A673 (cell line): ENCODE measurements at regions not wholly inside any gene's neighbourhood (a gene's known extent, or its start where the extent isn't known, plus 50 kb on each side); places are given as distances from the start of the nearest gene placed in this dataset.

Experiments used
- BruUV-seq: library from RNA; stranded (reverse); fragments of 400-500 nt; replicated peaks from 2 replicates; lab custom pipeline; 2021; lab: Mats Ljungman, UMichigan
- CTCF ChIA-PET: fragments of 300-600 bp; sonication (Branson Sonifier 250); formaldehyde crosslinking; loops from one replicate; lab custom pipeline; 2022; ENCODE audit warnings: antibody characterized with exemption; lab: Charles Lee
- POLR2A ChIA-PET: fragments of 300-600 bp; sonication (Branson Sonifier 250); formaldehyde crosslinking; loops from one replicate; lab custom pipeline; 2022; ENCODE audit warnings: antibody characterized with exemption; ENCODE audit not compliant: low non-redundant PET; lab: Charles Lee
- DNase-seq: peaks from one replicate; pipeline ENCODE4 v3.0.0-alpha.2; 2015; ENCODE audit warnings: low spot score
- H3K27ac ChIP-seq: fragments of 200-600 bp; sonication (generic); 2 replicates; pipeline ENCODE4 v1.5.1; 2016; ENCODE audit warnings: mixed run types, low read depth, mild to moderate bottlenecking, mixed read lengths, antibody characterized with exemption, low read length; ENCODE audit not compliant: poor library complexity, severe bottlenecking
- H3K27me3 ChIP-seq: fragments of 200-600 bp; sonication (generic); replicated peaks from 2 replicates; pipeline ENCODE4 v1.6.1; 2017; ENCODE audit warnings: mixed run types, low read depth, mild to moderate bottlenecking, mixed read lengths, antibody characterized with exemption, low read length; ENCODE audit not compliant: insufficient read depth, poor library complexity
- H3K36me3 ChIP-seq: fragments of 200-600 bp; sonication (generic); 2 replicates; pipeline ENCODE4 v1.6.1; 2016; ENCODE audit warnings: mixed run types, mild to moderate bottlenecking, mixed read lengths, antibody characterized with exemption, low read length; ENCODE audit not compliant: insufficient read depth, poor library complexity, severe bottlenecking
- H3K4me1 ChIP-seq: fragments of 200-600 bp; sonication (generic); 2 replicates; pipeline ENCODE4 v1.6.1; 2017; ENCODE audit warnings: mixed run types, mild to moderate bottlenecking, mixed read lengths, antibody characterized with exemption, low read length; ENCODE audit not compliant: insufficient read depth, poor library complexity, severe bottlenecking
- H3K4me3 ChIP-seq: fragments of 200-600 bp; sonication (generic); 2 replicates; pipeline ENCODE4 v1.5.1; 2016; ENCODE audit warnings: low read depth, mixed run types, mild to moderate bottlenecking, mixed read lengths, low read length; ENCODE audit not compliant: poor library complexity, severe bottlenecking
- H3K9me3 ChIP-seq: fragments of 200-600 bp; sonication (generic); 2 replicates; pipeline ENCODE4 v1.6.1; 2016; ENCODE audit warnings: mixed run types, low read depth, mild to moderate bottlenecking, mixed read lengths, antibody characterized with exemption, low read length; ENCODE audit not compliant: poor library complexity, severe bottlenecking
- CTCF ChIP-seq: fragments of 300-800, 200-600 bp; sonication (generic); conservative IDR thresholded peaks from 2 replicates; pipeline ENCODE4 v1.5.1; 2017; ENCODE audit warnings: low read depth, mild to moderate bottlenecking, antibody characterized with exemption, low read length, moderate library complexity, mixed read lengths
- EZH2 ChIP-seq: fragments of 200-600 bp; sonication (generic); IDR thresholded peaks from 2 replicates; pipeline ENCODE4 v1.6.1; 2017; ENCODE audit warnings: borderline replicate concordance, low read depth, mild to moderate bottlenecking, mixed read lengths, antibody characterized with exemption, low read length; ENCODE audit not compliant: poor library complexity, severe bottlenecking
- intact Hi-C: fragments of 100-400 bp; cut with micrococcal nuclease; formaldehyde crosslinking; loops from one replicate; pipeline ENCODE4 v1.10.0; 2022; ENCODE audit not compliant: unreplicated experiment

DNA sequence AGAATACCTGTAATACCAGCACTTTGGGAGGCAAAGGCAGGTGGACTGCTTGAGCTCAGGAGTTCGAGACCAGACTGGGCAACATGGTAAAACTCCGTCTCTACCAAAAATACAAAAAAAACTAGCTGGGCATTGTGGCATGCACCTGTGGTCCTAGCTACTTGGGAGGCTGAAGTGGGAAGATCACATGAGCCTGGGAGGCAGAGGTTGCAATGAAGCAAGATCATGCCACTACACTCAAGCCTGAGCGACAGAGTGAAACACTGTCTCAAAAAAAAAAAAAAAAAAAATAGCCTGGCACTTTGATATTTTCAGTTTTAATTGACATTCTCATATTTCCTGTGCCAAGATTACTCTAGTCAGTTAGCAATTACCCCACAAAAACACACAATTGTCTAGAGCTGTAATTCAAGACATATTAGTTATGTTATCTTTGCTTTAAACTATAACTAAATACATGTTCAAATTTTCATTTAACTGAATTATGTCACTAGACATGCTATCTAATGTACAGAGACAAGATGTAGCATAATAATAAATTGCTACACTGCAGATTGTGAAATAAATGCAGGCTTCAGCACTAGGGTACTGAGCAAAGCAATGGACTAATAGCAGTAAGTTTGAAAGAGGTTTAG is 378.2 kb upstream of the GRAMD2B start:
- Histone ChIP-seq H3K36me3 (no peaks in the 10 kb centered on the region), H3K9me3 (no peaks in the 10 kb centered on the region), H3K27ac (no peak overlapping the region), H3K27me3 (no peaks in the 10 kb centered on the region), H3K4me1 (no peaks in the 10 kb centered on the region), H3K4me3 (no peak overlapping the region)
- POLR2A ChIA-PET = interaction anchor here (0.7 kb wide), 1 partner anchor 9 kb away, joined by 13 read pairs; no protein-coding TSS in a partner anchor
- BruUV-seq = no TSS peak
- no peak for TF ChIP-seq EZH2
- CTCF ChIA-PET = no interaction called here
- intact Hi-C loops = no loop called here
- DNase-seq = no peak

DNA sequence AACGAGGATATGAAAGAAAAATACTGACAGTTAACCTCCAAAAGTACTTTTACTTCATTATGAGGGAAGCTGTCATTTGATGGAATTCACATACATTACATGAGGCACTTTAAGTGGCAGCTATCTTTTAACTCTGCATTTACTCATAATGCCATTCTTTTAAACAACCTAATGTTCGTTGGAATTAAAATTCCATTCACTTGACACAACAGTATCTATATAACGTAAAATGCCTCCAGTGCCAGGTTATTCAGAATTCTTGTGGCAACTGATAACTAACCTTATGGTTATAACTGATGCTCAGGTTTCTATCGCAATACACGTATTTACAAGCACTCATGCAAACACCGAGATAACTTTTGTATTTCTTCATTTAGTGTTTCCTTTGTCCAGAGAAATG is 376.9 kb upstream of the GRAMD2B start:
- intact Hi-C loops = no loop called here
- Histone ChIP-seq H3K4me3 (no peak overlapping the region), H3K9me3 (no peaks in the 10 kb centered on the region), H3K4me1 (no peaks in the 10 kb centered on the region), H3K27ac (no peak overlapping the region), H3K27me3 (peaks cover 3% of the 10 kb centered on the region), H3K36me3 (no peaks in the 10 kb centered on the region)
- no TSS peak for BruUV-seq
- TF ChIP-seq CTCF (no peak), EZH2 (no peak)
- POLR2A ChIA-PET = no interaction called here
- DNase-seq = no peak
- CTCF ChIA-PET = no interaction called here

- no peaks in the 10 kb centered on the region for H3K9me3 ChIP-seq
Observed at GRCh38 chr5:126046846-126047571, 376.2 kb upstream of the GRAMD2B start.

More at GRCh38 chr5:126046846-126047571, 376.2 kb upstream of the GRAMD2B start:
- no peak for TF ChIP-seq CTCF
- TF ChIP-seq EZH2 = no peak
- H3K27ac ChIP-seq = no peak overlapping the region
- intact Hi-C loops = no loop called here
- POLR2A ChIA-PET = no interaction called here
- BruUV-seq = no TSS peak
- no peaks in the 10 kb centered on the region for H3K36me3 ChIP-seq
- peaks cover 7% of the 10 kb centered on the region for H3K27me3 ChIP-seq
- CTCF ChIA-PET = no interaction called here
- DNase-seq = no peak
- H3K4me3 ChIP-seq = no peak overlapping the region
- H3K4me1 ChIP-seq = no peaks in the 10 kb centered on the region
